Muscle layer of duodenum (tissue), 2 donors: ENCODE measurements at regions not wholly inside any gene's neighbourhood (a gene's known extent, or its start where the extent isn't known, plus 50 kb on each side); places are given as distances from the start of the nearest gene placed in this dataset.
"Not testable (repeated sequence)": the region's sequence is repeated elsewhere in the genome, so short reads cannot be mapped to it uniquely, and the experiment has no call there.

Experiments used
- H3K27ac ChIP-seq: one replicate; pipeline ENCODE4 v1.7.0; 2013; ENCODE audit warnings: mild to moderate bottlenecking, low read length
- H3K27me3 ChIP-seq: one replicate; pipeline ENCODE4 v1.7.0; 2013; ENCODE audit warnings: low read depth, mild to moderate bottlenecking, control low read depth, low read length
- H3K36me3 ChIP-seq, 2 donors: one replicate each; pipeline ENCODE4 v1.7.0; 2013; ENCODE audit warnings: low read length in 2 of 2, control low read depth in 1 of 2, mild to moderate bottlenecking in 1 of 2; ENCODE audit not compliant: insufficient read depth in 2 of 2, control insufficient read depth in 1 of 2
- H3K4me1 ChIP-seq, 2 donors: one replicate each; pipeline ENCODE4 v1.7.0; 2013; ENCODE audit warnings: low read length in 2 of 2, mild to moderate bottlenecking in 2 of 2, control low read depth in 1 of 2, moderate library complexity in 1 of 2; ENCODE audit not compliant: insufficient read depth in 2 of 2, control insufficient read depth in 1 of 2
- H3K4me3 ChIP-seq, 2 donors: one replicate each; pipeline ENCODE4 v1.7.0; 2013; ENCODE audit warnings: low read length in 2 of 2, low read depth in 1 of 2, mild to moderate bottlenecking in 1 of 2
- H3K9me3 ChIP-seq, 2 donors: one replicate each; pipeline ENCODE4 v1.7.0; 2013; ENCODE audit warnings: low read length in 2 of 2, control low read depth in 1 of 2, mild to moderate bottlenecking in 1 of 2; ENCODE audit not compliant: control insufficient read depth in 1 of 2
- donor health status: healthy.

- no peaks in the 10 kb centered on the region for H3K4me1 ChIP-seq
- no peaks in the 10 kb centered on the region for H3K27me3 ChIP-seq
- no peak overlapping the region for H3K4me3 ChIP-seq
- H3K36me3 ChIP-seq: no peaks in the 10 kb centered on the region
- no peak overlapping the region for H3K27ac ChIP-seq
- peaks cover 0 to 6% of the 10 kb centered on the region in 2 donors for H3K9me3 ChIP-seq
Measured at GRCh38 chr2:166773308-166773949, 114.9 kb upstream of the XIRP2 start.

- no peaks in the 10 kb centered on the region for H3K36me3 ChIP-seq
- no peaks in the 10 kb centered on the region for H3K27me3 ChIP-seq
- H3K4me1 ChIP-seq: no peaks in the 10 kb centered on the region
- H3K4me3 ChIP-seq: no peak overlapping the region
- peaks cover 0 to 6% of the 10 kb centered on the region in 2 donors for H3K9me3 ChIP-seq
- no peak overlapping the region for H3K27ac ChIP-seq
Measured at GRCh38 chr2:166768393-166769123, 119.7 kb upstream of the XIRP2 start.

GRCh38 chr2:166766769-166767322 lies 121.4 kb upstream of the XIRP2 start:
- H3K27ac ChIP-seq, H3K4me3 ChIP-seq, H3K4me1 ChIP-seq, H3K27me3 ChIP-seq, H3K9me3 ChIP-seq, H3K36me3 ChIP-seq: not testable (repeated sequence)

GRCh38 chr2:166766220-166766619 lies 122.1 kb upstream of the XIRP2 start:
- H3K4me1 ChIP-seq: no peaks in the 10 kb centered on the region
- H3K27me3 ChIP-seq: no peaks in the 10 kb centered on the region
- H3K36me3 ChIP-seq: no peaks in the 10 kb centered on the region
- H3K9me3 ChIP-seq: peaks cover 0 to 9% of the 10 kb centered on the region in 2 donors
- H3K4me3 ChIP-seq: no peak overlapping the region
- H3K27ac ChIP-seq: no peak overlapping the region

GRCh38 chr2:166765141-166765540 lies 123.1 kb upstream of the XIRP2 start:
- Histone ChIP-seq H3K9me3 (peaks cover 0 to 9% of the 10 kb centered on the region in 2 donors), H3K4me1 (no peaks in the 10 kb centered on the region), H3K27ac (no peak overlapping the region), H3K27me3 (no peaks in the 10 kb centered on the region), H3K36me3 (no peaks in the 10 kb centered on the region), H3K4me3 (no peak overlapping the region)

DNA sequence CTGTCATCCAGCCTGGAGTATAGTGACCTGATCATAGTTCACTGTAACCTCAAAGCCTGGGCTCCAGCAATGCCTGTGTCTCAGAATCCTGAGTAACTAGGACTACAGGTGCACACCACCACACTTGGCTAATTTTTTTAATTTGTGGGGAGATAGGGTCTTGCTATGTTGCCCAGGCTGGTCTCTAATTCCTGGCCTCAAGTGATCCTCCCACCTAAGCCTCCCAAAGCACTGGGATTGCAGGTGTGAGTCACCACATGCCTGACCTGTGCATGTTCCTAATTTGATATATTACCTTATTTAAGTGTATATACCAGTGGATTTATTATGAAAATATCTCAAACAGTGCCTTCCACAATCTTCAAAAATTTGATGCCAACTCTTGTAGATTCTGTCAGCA lies 123.6 kb upstream of the XIRP2 start:
- H3K4me1 ChIP-seq: no peaks in the 10 kb centered on the region
- H3K9me3 ChIP-seq: peaks cover 0 to 9% of the 10 kb centered on the region in 2 donors
- no peak overlapping the region for H3K27ac ChIP-seq
- H3K36me3 ChIP-seq: no peaks in the 10 kb centered on the region
- no peaks in the 10 kb centered on the region for H3K27me3 ChIP-seq
- H3K4me3 ChIP-seq: no peak overlapping the region

DNA sequence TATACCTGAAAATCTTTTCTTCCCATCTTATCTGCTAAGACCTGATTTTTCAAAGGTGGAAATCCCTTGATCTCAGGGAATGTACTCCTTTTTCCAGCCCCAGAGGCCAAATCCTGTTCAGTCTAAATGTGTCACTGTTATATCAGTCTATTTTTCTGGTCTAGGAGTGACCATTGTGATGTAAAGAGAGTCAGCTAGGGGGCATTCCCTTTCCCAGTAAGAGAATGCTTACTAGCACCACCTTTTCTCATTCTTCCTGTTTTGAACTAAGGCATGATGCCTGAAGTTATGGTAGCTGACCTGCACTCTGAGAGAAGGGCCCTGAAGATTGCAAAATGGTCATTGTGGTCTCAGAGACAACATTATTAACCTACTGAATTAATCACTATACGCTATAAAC lies 124.1 kb upstream of the XIRP2 start:
- Histone ChIP-seq H3K4me3 (no peak overlapping the region), H3K36me3 (no peaks in the 10 kb centered on the region), H3K9me3 (peaks cover 0 to 9% of the 10 kb centered on the region in 2 donors), H3K27ac (no peak overlapping the region), H3K27me3 (no peaks in the 10 kb centered on the region), H3K4me1 (no peaks in the 10 kb centered on the region)

- H3K9me3 ChIP-seq: peaks cover 0 to 3% of the 10 kb centered on the region in 2 donors
- H3K36me3 ChIP-seq: no peaks in the 10 kb centered on the region
- no peak overlapping the region for H3K4me3 ChIP-seq
- no peaks in the 10 kb centered on the region for H3K27me3 ChIP-seq
- no peaks in the 10 kb centered on the region for H3K4me1 ChIP-seq
- H3K27ac ChIP-seq: no peak overlapping the region
Measured at GRCh38 chr2:166762746-166763145, 125.5 kb upstream of the XIRP2 start.

DNA sequence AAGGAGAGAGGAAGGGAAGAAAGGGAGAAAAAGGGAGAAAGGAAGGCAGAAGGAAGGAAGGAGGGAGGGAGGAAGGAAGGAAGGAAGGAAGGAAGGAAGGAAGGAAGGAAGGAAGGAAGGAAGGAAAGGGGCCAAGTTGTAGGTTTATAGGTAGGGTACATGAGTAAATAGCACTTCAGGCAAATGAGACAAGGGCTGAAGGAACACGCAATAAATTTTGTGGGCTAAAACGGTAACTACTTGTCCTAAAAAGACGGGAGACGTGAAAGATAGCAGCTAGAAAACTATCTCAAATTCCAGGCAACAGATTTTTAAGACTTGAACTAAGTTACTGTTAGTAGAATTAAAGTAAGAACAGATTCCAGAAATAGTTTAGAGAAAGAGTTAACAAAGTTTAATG lies 129.3 kb upstream of the XIRP2 start:
- Histone ChIP-seq H3K4me3 (no peak overlapping the region), H3K27ac (no peak overlapping the region), H3K9me3 (peaks cover 0 to 3% of the 10 kb centered on the region in 2 donors), H3K4me1 (no peaks in the 10 kb centered on the region), H3K27me3 (no peaks in the 10 kb centered on the region), H3K36me3 (no peaks in the 10 kb centered on the region)

- Histone ChIP-seq H3K4me1 (no peaks in the 10 kb centered on the region), H3K27ac (no peak overlapping the region), H3K9me3 (peaks cover 0 to 3% of the 10 kb centered on the region in 2 donors), H3K4me3 (no peak overlapping the region), H3K27me3 (no peaks in the 10 kb centered on the region), H3K36me3 (no peaks in the 10 kb centered on the region)
Measured at GRCh38 chr2:166750624-166751023, 137.7 kb upstream of the XIRP2 start.

DNA sequence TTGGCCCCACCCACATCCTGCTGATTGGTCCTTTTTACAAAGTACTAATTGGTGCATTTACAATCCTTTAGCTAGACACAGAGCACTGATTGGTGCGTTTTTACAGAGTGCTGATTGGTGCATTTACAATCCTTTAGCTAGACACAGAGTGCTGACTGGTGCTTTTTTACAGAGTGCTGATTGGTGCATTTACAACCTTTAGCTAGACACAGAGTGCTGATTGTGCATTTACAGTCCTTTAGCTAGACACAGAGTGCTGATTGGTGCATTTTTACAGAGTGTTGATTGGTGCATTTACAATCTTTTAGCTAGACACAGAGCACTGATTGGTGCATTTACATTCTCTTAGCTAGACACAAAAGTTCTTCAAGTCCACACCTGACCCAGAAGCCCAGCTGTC lies 144.2 kb upstream of the XIRP2 start:
- H3K27me3 ChIP-seq, H3K4me1 ChIP-seq, H3K27ac ChIP-seq, H3K36me3 ChIP-seq: not testable (repeated sequence)
- Histone ChIP-seq H3K4me3 (peak overlapping the region in 1 of 2 donors; percentile 26), H3K9me3 (peaks cover 0 to 55% of the 10 kb centered on the region in 2 donors)
